ENCODE measurements at regions not wholly inside any gene's neighbourhood (a gene's known extent, or its start where the extent isn't known, plus 50 kb on each side); places are given as distances from the start of the nearest gene placed in this dataset.
"Not testable (repeated sequence)": the region's sequence is repeated elsewhere in the genome, so short reads cannot be mapped to it uniquely, and the experiment has no call there.

GRCh38 chr3:145889730-145890129 lies 271.3 kb downstream of the PLOD2 start:
- H3K27ac ChIP-seq = no peak overlapping the region
- no peak for DNase-seq (ENCODE audit: low read depth, low spot score)

- no peak for DNase-seq (ENCODE audit: low read depth, low spot score)
- no peak overlapping the region for H3K27ac ChIP-seq
These were observed 268.1 kb downstream of the PLOD2 start for GRCh38 chr3:145892869-145893268.

- DNase-seq (ENCODE audit: low read depth, low spot score) = no peak
- no peak overlapping the region for H3K27ac ChIP-seq
These were observed 267.7 kb downstream of the PLOD2 start for GRCh38 chr3:145893331-145893730.

- H3K27ac ChIP-seq = no peak overlapping the region
- no peak for DNase-seq (ENCODE audit: low read depth, low spot score)
These were observed 262.5 kb downstream of the PLOD2 start for GRCh38 chr3:145898487-145898886.

- H3K27ac ChIP-seq = no peak overlapping the region
- DNase-seq (ENCODE audit: low read depth, low spot score) = no peak
These were observed 261.7 kb downstream of the PLOD2 start for GRCh38 chr3:145899241-145899640.

GRCh38 chr3:145900056-145900829 lies 260.7 kb downstream of the PLOD2 start:
- no peak overlapping the region for H3K27ac ChIP-seq
- no peak for DNase-seq (ENCODE audit: low read depth, low spot score)

GRCh38 chr3:145902166-145902565 lies 258.8 kb downstream of the PLOD2 start:
- DNase-seq (ENCODE audit: low read depth, low spot score) = no peak
- H3K27ac ChIP-seq = no peak overlapping the region

- no peak overlapping the region for H3K27ac ChIP-seq
These were observed 257.4 kb downstream of the PLOD2 start for GRCh38 chr3:145903472-145904013.

GRCh38 chr3:145904138-145904537 lies 256.8 kb downstream of the PLOD2 start:
- DNase-seq (ENCODE audit: low read depth, low spot score) = no peak

More at GRCh38 chr3:145903472-145904013, 257.4 kb downstream of the PLOD2 start:
- no peak for DNase-seq (ENCODE audit: low read depth, low spot score)

GRCh38 chr3:145906301-145906700 lies 254.7 kb downstream of the PLOD2 start:
- DNase-seq (ENCODE audit: low read depth, low spot score) = no peak
- no peak overlapping the region for H3K27ac ChIP-seq

More at GRCh38 chr3:145904138-145904537, 256.8 kb downstream of the PLOD2 start:
- H3K27ac ChIP-seq = no peak overlapping the region

- DNase-seq (ENCODE audit: low read depth, low spot score) = no peak
- H3K27ac ChIP-seq = no peak overlapping the region
These were observed 254.2 kb downstream of the PLOD2 start for GRCh38 chr3:145906755-145907154.

- no peak overlapping the region for H3K27ac ChIP-seq
- no peak for DNase-seq (ENCODE audit: low read depth, low spot score)
These were observed 250.0 kb downstream of the PLOD2 start for GRCh38 chr3:145911016-145911415.

- H3K27ac ChIP-seq = no peak overlapping the region
These were observed 245.2 kb downstream of the PLOD2 start for GRCh38 chr3:145915787-145916186.

GRCh38 chr3:145927736-145928135 lies 233.2 kb downstream of the PLOD2 start:
- not testable (repeated sequence) for DNase-seq (ENCODE audit: low read depth, low spot score); H3K27ac ChIP-seq

More at GRCh38 chr3:145915787-145916186, 245.2 kb downstream of the PLOD2 start:
- DNase-seq (ENCODE audit: low read depth, low spot score) = no peak

GRCh38 chr3:145936971-145937370 lies 224.0 kb downstream of the PLOD2 start:
- no peak for DNase-seq (ENCODE audit: low read depth, low spot score)
- no peak overlapping the region for H3K27ac ChIP-seq

GRCh38 chr3:145939431-145939830 lies 221.6 kb downstream of the PLOD2 start:
- DNase-seq (ENCODE audit: low read depth, low spot score) = no peak

GRCh38 chr3:145942052-145942451 lies 218.9 kb downstream of the PLOD2 start:
- DNase-seq (ENCODE audit: low read depth, low spot score) = no peak
- H3K27ac ChIP-seq = no peak overlapping the region

More at GRCh38 chr3:145939431-145939830, 221.6 kb downstream of the PLOD2 start:
- peak overlapping the region; percentile 17 for H3K27ac ChIP-seq

- H3K27ac ChIP-seq = no peak overlapping the region
- no peak for DNase-seq (ENCODE audit: low read depth, low spot score)
These were observed 217.0 kb downstream of the PLOD2 start for GRCh38 chr3:145943952-145944351.

- H3K27ac ChIP-seq = no peak overlapping the region
- DNase-seq (ENCODE audit: low read depth, low spot score) = no peak
These were observed 209.5 kb downstream of the PLOD2 start for GRCh38 chr3:145951441-145951840.

- DNase-seq (ENCODE audit: low read depth, low spot score) = no peak
- H3K27ac ChIP-seq = no peak overlapping the region
These were observed 208.4 kb downstream of the PLOD2 start for GRCh38 chr3:145952536-145952935.

- H3K27ac ChIP-seq = no peak overlapping the region
- DNase-seq (ENCODE audit: low read depth, low spot score) = no peak
These were observed 207.7 kb downstream of the PLOD2 start for GRCh38 chr3:145953316-145953715.

Measured in epithelial cell of prostate (primary cell).